ENCODE measurements at regions not wholly inside any gene's neighbourhood (a gene's known extent, or its start where the extent isn't known, plus 50 kb on each side); places are given as distances from the start of the nearest gene placed in this dataset.

DNA sequence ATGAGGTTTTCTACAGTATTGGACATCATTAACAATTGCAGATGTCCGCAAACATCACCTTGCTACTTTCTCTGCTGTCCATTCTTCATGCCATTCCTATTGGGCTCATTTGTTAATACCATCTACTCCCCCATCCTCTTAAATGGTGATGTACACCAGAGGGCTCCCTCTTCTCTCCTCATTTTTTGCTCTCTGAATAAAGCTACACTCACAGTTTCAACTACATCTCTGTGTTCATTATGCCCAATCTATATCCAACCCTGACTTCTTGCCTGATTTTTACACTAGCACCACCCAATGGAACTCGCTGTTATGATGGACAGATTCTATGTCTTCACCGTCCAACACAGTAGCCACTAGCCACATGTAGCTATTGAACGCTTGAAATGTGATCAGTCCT lies 288.1 kb upstream of the ID4 start:
- BruUV-seq (replicated peaks), result no TSS peak
- H3K4me1 ChIP-seq (replicated peaks; ENCODE audit: insufficient read depth), result 0 out of 2 replicates have a peak, but pooled peaks cover 4% of the 10 kb centered on the region
- intact Hi-C loops (cut with micrococcal nuclease; ENCODE audit: unreplicated experiment), result no loop called here
- no peaks in the 10 kb centered on the region for H3K9me3 ChIP-seq (ENCODE audit: insufficient read depth, low read depth)
- no peak overlapping the region for H2AFZ ChIP-seq
- H3K79me2 ChIP-seq (ENCODE audit: low read depth), result no peaks in the 10 kb centered on the region
- POLR2A ChIA-PET (ENCODE audit: unreplicated experiment), result no interaction called here
- H3K27ac ChIP-seq, result no peak overlapping the region
- no peaks in the 10 kb centered on the region for H3K27me3 ChIP-seq (ENCODE audit: insufficient read depth, low read depth)
- no peaks in the 10 kb centered on the region for H3F3A ChIP-seq (ENCODE audit: insufficient read depth, low read depth)
- H3K4me3 ChIP-seq, result no peak overlapping the region
- no peak for DNase-seq
- no peaks in the 10 kb centered on the region for H3K9me2 ChIP-seq (ENCODE audit: insufficient read depth)
- no peak overlapping the region for H3K4me2 ChIP-seq
- TF ChIP-seq, protein P1, sequence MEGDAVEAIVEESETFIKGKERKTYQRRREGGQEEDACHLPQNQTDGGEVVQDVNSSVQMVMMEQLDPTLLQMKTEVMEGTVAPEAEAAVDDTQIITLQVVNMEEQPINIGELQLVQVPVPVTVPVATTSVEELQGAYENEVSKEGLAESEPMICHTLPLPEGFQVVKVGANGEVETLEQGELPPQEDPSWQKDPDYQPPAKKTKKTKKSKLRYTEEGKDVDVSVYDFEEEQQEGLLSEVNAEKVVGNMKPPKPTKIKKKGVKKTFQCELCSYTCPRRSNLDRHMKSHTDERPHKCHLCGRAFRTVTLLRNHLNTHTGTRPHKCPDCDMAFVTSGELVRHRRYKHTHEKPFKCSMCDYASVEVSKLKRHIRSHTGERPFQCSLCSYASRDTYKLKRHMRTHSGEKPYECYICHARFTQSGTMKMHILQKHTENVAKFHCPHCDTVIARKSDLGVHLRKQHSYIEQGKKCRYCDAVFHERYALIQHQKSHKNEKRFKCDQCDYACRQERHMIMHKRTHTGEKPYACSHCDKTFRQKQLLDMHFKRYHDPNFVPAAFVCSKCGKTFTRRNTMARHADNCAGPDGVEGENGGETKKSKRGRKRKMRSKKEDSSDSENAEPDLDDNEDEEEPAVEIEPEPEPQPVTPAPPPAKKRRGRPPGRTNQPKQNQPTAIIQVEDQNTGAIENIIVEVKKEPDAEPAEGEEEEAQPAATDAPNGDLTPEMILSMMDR (conservative IDR thresholded peaks at IDR 0.05), result no peak
- TF ChIP-seq EZH2 (IDR thresholded peaks at IDR 0.05; ENCODE audit: low read depth), result no peak
- CTCF ChIA-PET, result no interaction called here
- H4K20me1 ChIP-seq (ENCODE audit: insufficient read depth), result no peaks in the 10 kb centered on the region
- no peaks in the 10 kb centered on the region for H3K36me3 ChIP-seq (ENCODE audit: low read depth)

DNA sequence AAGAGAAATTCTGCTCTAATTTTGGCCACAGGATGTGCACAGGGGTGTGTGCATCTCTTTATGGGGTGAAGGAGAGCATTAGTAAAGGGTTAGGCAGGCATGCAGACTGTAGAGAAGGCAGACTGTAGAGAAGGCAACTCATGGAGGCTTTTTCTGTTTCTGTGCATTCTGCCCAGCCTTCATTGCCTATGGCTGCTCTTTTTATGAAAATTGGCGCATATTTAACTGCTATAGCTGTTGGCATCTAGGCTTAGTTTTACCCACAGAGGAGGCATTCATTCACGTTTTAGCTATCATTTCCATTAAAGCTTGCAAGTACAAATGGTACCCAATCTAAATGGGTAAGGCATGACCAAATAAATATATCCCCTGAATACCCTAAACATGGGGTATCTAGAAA lies 286.8 kb upstream of the ID4 start:
- Histone ChIP-seq H4K20me1 (ENCODE audit: insufficient read depth) (no peaks in the 10 kb centered on the region), H3K27me3 (ENCODE audit: insufficient read depth, low read depth) (no peaks in the 10 kb centered on the region), H3K27ac (no peak overlapping the region), H2AFZ (no peak overlapping the region), H3K4me1 (replicated peaks; ENCODE audit: insufficient read depth) (0 out of 2 replicates have a peak, but pooled peaks cover 4% of the 10 kb centered on the region), H3K9me3 (ENCODE audit: insufficient read depth, low read depth) (no peaks in the 10 kb centered on the region), H3K36me3 (ENCODE audit: low read depth) (no peaks in the 10 kb centered on the region), H3K9me2 (ENCODE audit: insufficient read depth) (no peaks in the 10 kb centered on the region), H3K4me2 (no peak overlapping the region), H3K79me2 (ENCODE audit: low read depth) (no peaks in the 10 kb centered on the region), H3K4me3 (no peak overlapping the region), H3F3A (ENCODE audit: insufficient read depth, low read depth) (no peaks in the 10 kb centered on the region)
- no peak for DNase-seq
- BruUV-seq (replicated peaks), result no TSS peak
- ChIA-PET CTCF (no interaction called here), POLR2A (ENCODE audit: unreplicated experiment) (no interaction called here)
- intact Hi-C loops (cut with micrococcal nuclease; ENCODE audit: unreplicated experiment), result no loop called here
- TF ChIP-seq EZH2 (IDR thresholded peaks at IDR 0.05; ENCODE audit: low read depth), result no peak
- TF ChIP-seq, protein P1 (conservative IDR thresholded peaks at IDR 0.05), result no peak

- no peaks in the 10 kb centered on the region for H3K27me3 ChIP-seq (ENCODE audit: insufficient read depth, low read depth)
- intact Hi-C loops (cut with micrococcal nuclease; ENCODE audit: unreplicated experiment), result no loop called here
- H3K4me1 ChIP-seq (replicated peaks; ENCODE audit: insufficient read depth), result 0 out of 2 replicates have a peak, but pooled peaks cover 4% of the 10 kb centered on the region
- ChIA-PET CTCF (no interaction called here), POLR2A (ENCODE audit: unreplicated experiment) (interaction anchor here (0.5 to 0.6 kb wide), 2 partner anchors 54 to 1451 kb away, joined by 4 to 7 read pairs; no protein-coding TSS in a partner anchor)
- no peaks in the 10 kb centered on the region for H3F3A ChIP-seq (ENCODE audit: insufficient read depth, low read depth)
- no peak overlapping the region for H3K27ac ChIP-seq
- no peak overlapping the region for H3K4me2 ChIP-seq
- no TSS peak for BruUV-seq (replicated peaks)
- DNase-seq, result peak in 1 of 2 experiments; percentile 78
- no peaks in the 10 kb centered on the region for H3K9me2 ChIP-seq (ENCODE audit: insufficient read depth)
- no peak overlapping the region for H2AFZ ChIP-seq
- no peaks in the 10 kb centered on the region for H4K20me1 ChIP-seq (ENCODE audit: insufficient read depth)
- no peaks in the 10 kb centered on the region for H3K36me3 ChIP-seq (ENCODE audit: low read depth)
- H3K79me2 ChIP-seq (ENCODE audit: low read depth), result no peaks in the 10 kb centered on the region
- H3K9me3 ChIP-seq (ENCODE audit: insufficient read depth, low read depth), result no peaks in the 10 kb centered on the region
- no peak overlapping the region for H3K4me3 ChIP-seq
- no peak for TF ChIP-seq EZH2 (IDR thresholded peaks at IDR 0.05; ENCODE audit: low read depth)
- TF ChIP-seq, protein P1 (conservative IDR thresholded peaks at IDR 0.05), result no peak
Observed at GRCh38 chr6:19551611-19552010, 285.6 kb upstream of the ID4 start.

Data from PC-9 (cell line).